ENCODE measurements at regions not wholly inside any gene's neighbourhood (a gene's known extent, or its start where the extent isn't known, plus 50 kb on each side); places are given as distances from the start of the nearest gene placed in this dataset.

GRCh38 chr5:120738568-120738967 lies 274.5 kb downstream of the PRR16 start:
- Histone ChIP-seq H3K27me3 (ENCODE audit: low read depth, low read length) (no peaks in the 10 kb centered on the region), H3K4me1 (ENCODE audit: control insufficient read depth in 1 of 2, insufficient read depth in 2 of 2, low read length in 2 of 2) (no peaks in the 10 kb centered on the region), H3K4me3 (ENCODE audit: low read depth in 1 of 2, low read length in 2 of 2) (no peak overlapping the region), H3K36me3 (ENCODE audit: control insufficient read depth in 1 of 2, insufficient read depth in 2 of 2, low read length in 2 of 2) (no peaks in the 10 kb centered on the region), H3K9me3 (ENCODE audit: control insufficient read depth in 1 of 2, low read length in 2 of 2) (no peaks in the 10 kb centered on the region), H3K27ac (ENCODE audit: low read length) (no peak overlapping the region)

GRCh38 chr5:120740989-120741388 lies 276.9 kb downstream of the PRR16 start:
- H3K36me3 ChIP-seq (ENCODE audit: control insufficient read depth in 1 of 2, insufficient read depth in 2 of 2, low read length in 2 of 2): no peaks in the 10 kb centered on the region
- H3K27ac ChIP-seq (ENCODE audit: low read length): no peak overlapping the region
- no peaks in the 10 kb centered on the region for H3K9me3 ChIP-seq (ENCODE audit: control insufficient read depth in 1 of 2, low read length in 2 of 2)
- no peaks in the 10 kb centered on the region for H3K4me1 ChIP-seq (ENCODE audit: control insufficient read depth in 1 of 2, insufficient read depth in 2 of 2, low read length in 2 of 2)
- no peaks in the 10 kb centered on the region for H3K27me3 ChIP-seq (ENCODE audit: low read depth, low read length)
- H3K4me3 ChIP-seq (ENCODE audit: low read depth in 1 of 2, low read length in 2 of 2): no peak overlapping the region

- Histone ChIP-seq H3K36me3 (ENCODE audit: control insufficient read depth in 1 of 2, insufficient read depth in 2 of 2, low read length in 2 of 2) (no peaks in the 10 kb centered on the region), H3K27me3 (ENCODE audit: low read depth, low read length) (no peaks in the 10 kb centered on the region), H3K9me3 (ENCODE audit: control insufficient read depth in 1 of 2, low read length in 2 of 2) (no peaks in the 10 kb centered on the region), H3K4me1 (ENCODE audit: control insufficient read depth in 1 of 2, insufficient read depth in 2 of 2, low read length in 2 of 2) (no peaks in the 10 kb centered on the region), H3K4me3 (ENCODE audit: low read depth in 1 of 2, low read length in 2 of 2) (no peak overlapping the region), H3K27ac (ENCODE audit: low read length) (no peak overlapping the region)
These were observed 284.4 kb downstream of the PRR16 start for GRCh38 chr5:120748474-120748873.

GRCh38 chr5:120749737-120750136 lies 285.6 kb downstream of the PRR16 start:
- H3K4me3 ChIP-seq (ENCODE audit: low read depth in 1 of 2, low read length in 2 of 2): no peak overlapping the region
- no peaks in the 10 kb centered on the region for H3K36me3 ChIP-seq (ENCODE audit: control insufficient read depth in 1 of 2, insufficient read depth in 2 of 2, low read length in 2 of 2)
- H3K27me3 ChIP-seq (ENCODE audit: low read depth, low read length): no peaks in the 10 kb centered on the region
- no peak overlapping the region for H3K27ac ChIP-seq (ENCODE audit: low read length)
- H3K4me1 ChIP-seq (ENCODE audit: control insufficient read depth in 1 of 2, insufficient read depth in 2 of 2, low read length in 2 of 2): no peaks in the 10 kb centered on the region
- H3K9me3 ChIP-seq (ENCODE audit: control insufficient read depth in 1 of 2, low read length in 2 of 2): no peaks in the 10 kb centered on the region

GRCh38 chr5:120759587-120759986 lies 295.5 kb downstream of the PRR16 start:
- Histone ChIP-seq H3K36me3 (ENCODE audit: control insufficient read depth in 1 of 2, insufficient read depth in 2 of 2, low read length in 2 of 2) (no peaks in the 10 kb centered on the region), H3K27ac (ENCODE audit: low read length) (no peak overlapping the region), H3K4me1 (ENCODE audit: control insufficient read depth in 1 of 2, insufficient read depth in 2 of 2, low read length in 2 of 2) (no peaks in the 10 kb centered on the region), H3K4me3 (ENCODE audit: low read depth in 1 of 2, low read length in 2 of 2) (no peak overlapping the region), H3K27me3 (ENCODE audit: low read depth, low read length) (no peaks in the 10 kb centered on the region), H3K9me3 (ENCODE audit: control insufficient read depth in 1 of 2, low read length in 2 of 2) (peaks cover 0 to 14% of the 10 kb centered on the region in 2 donors)

- Histone ChIP-seq H3K36me3 (ENCODE audit: control insufficient read depth in 1 of 2, insufficient read depth in 2 of 2, low read length in 2 of 2) (no peaks in the 10 kb centered on the region), H3K4me3 (ENCODE audit: low read depth in 1 of 2, low read length in 2 of 2) (no peak overlapping the region), H3K9me3 (ENCODE audit: control insufficient read depth in 1 of 2, low read length in 2 of 2) (no peaks in the 10 kb centered on the region), H3K4me1 (ENCODE audit: control insufficient read depth in 1 of 2, insufficient read depth in 2 of 2, low read length in 2 of 2) (no peaks in the 10 kb centered on the region), H3K27me3 (ENCODE audit: low read depth, low read length) (no peaks in the 10 kb centered on the region), H3K27ac (ENCODE audit: low read length) (no peak overlapping the region)
These were observed 297.9 kb downstream of the PRR16 start for GRCh38 chr5:120761986-120762385.

GRCh38 chr5:120765189-120765588 lies 301.1 kb downstream of the PRR16 start:
- no peak overlapping the region for H3K4me3 ChIP-seq (ENCODE audit: low read depth in 1 of 2, low read length in 2 of 2)
- H3K4me1 ChIP-seq (ENCODE audit: control insufficient read depth in 1 of 2, insufficient read depth in 2 of 2, low read length in 2 of 2): no peaks in the 10 kb centered on the region
- H3K27me3 ChIP-seq (ENCODE audit: low read depth, low read length): no peaks in the 10 kb centered on the region
- H3K27ac ChIP-seq (ENCODE audit: low read length): no peak overlapping the region
- H3K9me3 ChIP-seq (ENCODE audit: control insufficient read depth in 1 of 2, low read length in 2 of 2): no peaks in the 10 kb centered on the region
- H3K36me3 ChIP-seq (ENCODE audit: control insufficient read depth in 1 of 2, insufficient read depth in 2 of 2, low read length in 2 of 2): no peaks in the 10 kb centered on the region

GRCh38 chr5:120767178-120767820 lies 303.2 kb downstream of the PRR16 start:
- Histone ChIP-seq H3K27me3 (ENCODE audit: low read depth, low read length) (no peaks in the 10 kb centered on the region), H3K4me1 (ENCODE audit: control insufficient read depth in 1 of 2, insufficient read depth in 2 of 2, low read length in 2 of 2) (no peaks in the 10 kb centered on the region), H3K36me3 (ENCODE audit: control insufficient read depth in 1 of 2, insufficient read depth in 2 of 2, low read length in 2 of 2) (no peaks in the 10 kb centered on the region), H3K4me3 (ENCODE audit: low read depth in 1 of 2, low read length in 2 of 2) (no peak overlapping the region), H3K9me3 (ENCODE audit: control insufficient read depth in 1 of 2, low read length in 2 of 2) (no peaks in the 10 kb centered on the region), H3K27ac (ENCODE audit: low read length) (no peak overlapping the region)

- Histone ChIP-seq H3K4me1 (ENCODE audit: control insufficient read depth in 1 of 2, insufficient read depth in 2 of 2, low read length in 2 of 2) (no peaks in the 10 kb centered on the region), H3K36me3 (ENCODE audit: control insufficient read depth in 1 of 2, insufficient read depth in 2 of 2, low read length in 2 of 2) (no peaks in the 10 kb centered on the region), H3K9me3 (ENCODE audit: control insufficient read depth in 1 of 2, low read length in 2 of 2) (no peaks in the 10 kb centered on the region), H3K27me3 (ENCODE audit: low read depth, low read length) (no peaks in the 10 kb centered on the region), H3K4me3 (ENCODE audit: low read depth in 1 of 2, low read length in 2 of 2) (no peak overlapping the region), H3K27ac (ENCODE audit: low read length) (no peak overlapping the region)
These were observed 305.3 kb downstream of the PRR16 start for GRCh38 chr5:120769312-120769872.

- H3K27me3 ChIP-seq (ENCODE audit: low read depth, low read length): no peaks in the 10 kb centered on the region
- no peak overlapping the region for H3K27ac ChIP-seq (ENCODE audit: low read length)
- H3K36me3 ChIP-seq (ENCODE audit: control insufficient read depth in 1 of 2, insufficient read depth in 2 of 2, low read length in 2 of 2): no peaks in the 10 kb centered on the region
- no peaks in the 10 kb centered on the region for H3K9me3 ChIP-seq (ENCODE audit: control insufficient read depth in 1 of 2, low read length in 2 of 2)
- H3K4me3 ChIP-seq (ENCODE audit: low read depth in 1 of 2, low read length in 2 of 2): no peak overlapping the region
- no peaks in the 10 kb centered on the region for H3K4me1 ChIP-seq (ENCODE audit: control insufficient read depth in 1 of 2, insufficient read depth in 2 of 2, low read length in 2 of 2)
These were observed 307.1 kb downstream of the PRR16 start for GRCh38 chr5:120771202-120771601.

- H3K4me1 ChIP-seq (ENCODE audit: control insufficient read depth in 1 of 2, insufficient read depth in 2 of 2, low read length in 2 of 2): no peaks in the 10 kb centered on the region
- no peak overlapping the region for H3K4me3 ChIP-seq (ENCODE audit: low read depth in 1 of 2, low read length in 2 of 2)
These were observed 314.7 kb downstream of the PRR16 start for GRCh38 chr5:120778491-120779484.

More at GRCh38 chr5:120778491-120779484, 314.7 kb downstream of the PRR16 start:
- H3K9me3 ChIP-seq (ENCODE audit: control insufficient read depth in 1 of 2, low read length in 2 of 2): no peaks in the 10 kb centered on the region
- H3K36me3 ChIP-seq (ENCODE audit: control insufficient read depth in 1 of 2, insufficient read depth in 2 of 2, low read length in 2 of 2): no peaks in the 10 kb centered on the region
- no peaks in the 10 kb centered on the region for H3K27me3 ChIP-seq (ENCODE audit: low read depth, low read length)
- H3K27ac ChIP-seq (ENCODE audit: low read length): no peak overlapping the region
